ENCODE measurements at regions not wholly inside any gene's neighbourhood (a gene's known extent, or its start where the extent isn't known, plus 50 kb on each side); places are given as distances from the start of the nearest gene placed in this dataset.
A peak's percentile ranks its signal among the peaks of the same experiment; 100 is the strongest.

DNA sequence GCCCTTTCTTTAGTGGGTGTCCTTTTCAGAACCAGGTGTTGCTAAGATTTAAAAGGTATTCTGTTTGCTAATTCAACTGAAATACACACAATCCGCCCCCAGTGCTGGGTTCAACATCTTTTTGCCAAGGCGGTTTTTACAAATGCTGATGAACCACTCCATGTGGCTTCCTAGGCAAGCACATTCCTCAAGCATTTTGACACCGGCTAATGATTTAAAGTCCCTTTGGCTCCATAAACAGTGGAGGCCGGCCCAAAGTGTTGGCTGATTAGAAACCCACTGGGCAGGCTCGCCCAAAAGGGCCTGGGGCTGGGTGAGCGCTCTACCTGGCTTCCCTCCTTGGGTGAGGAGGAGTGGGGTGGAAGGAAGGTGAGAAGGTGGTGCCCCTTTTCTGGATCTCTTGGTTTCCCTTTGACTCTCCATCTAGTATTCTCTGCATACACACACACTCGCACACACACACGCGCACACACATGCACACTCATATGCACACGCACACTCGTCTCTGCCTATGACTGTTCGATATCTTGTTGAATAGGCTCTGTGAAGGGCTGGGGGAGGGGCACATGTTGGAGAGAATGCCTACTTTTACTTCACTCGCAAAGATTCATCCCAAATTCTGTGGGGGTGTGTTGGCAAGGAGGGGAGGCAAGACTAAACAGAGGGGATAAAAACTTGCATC lies 66.7 kb upstream of the ARMC2 start:
- peak overlapping the region; percentile 85 for H3K4me3 Mint-ChIP-seq
- peaks cover 5% of the 10 kb centered on the region for H3K4me1 Mint-ChIP-seq
- Histone ChIP-seq H3K27ac (no peak overlapping the region), H3F3A (ENCODE audit: low read depth) (no peaks in the 10 kb centered on the region), H3K4me1 (peaks cover 9% of the 10 kb centered on the region), H4K20me1 (ENCODE audit: low read depth) (no peaks in the 10 kb centered on the region), H3K9ac (no peak overlapping the region), H3K36me3 (no peaks in the 10 kb centered on the region), H3K9me3 (ENCODE audit: low read depth) (no peaks in the 10 kb centered on the region), H3K27me3 (peaks cover 45% of the 10 kb centered on the region), H3K79me2 (ENCODE audit: low read depth) (no peaks in the 10 kb centered on the region), H2AFZ (replicated peaks) (peak overlapping the region; percentile 99), H3K4me2 (peak overlapping the region; percentile 95), H3K4me3 (peak overlapping the region; percentile 58)
- H3K36me3 Mint-ChIP-seq = no peaks in the 10 kb centered on the region
- no peaks in the 10 kb centered on the region for H3K9me3 Mint-ChIP-seq
- peak; percentile 40 for DNase-seq (ENCODE audit: low spot score)
- H3K27ac Mint-ChIP-seq = no peak overlapping the region
- H3K27me3 Mint-ChIP-seq (ENCODE audit: insufficient read depth, low read depth) = peaks cover 3% of the 10 kb centered on the region
- TF ChIP-seq EZH2phosphoT487 (IDR thresholded peaks at IDR 0.05) (no peak), EZH2 (IDR thresholded peaks at IDR 0.05) (no peak), CTCF (IDR thresholded peaks at IDR 0.05) (no peak)

GRCh38 chr6:108782179-108783041 lies 65.8 kb upstream of the ARMC2 start:
- Histone ChIP-seq H2AFZ (replicated peaks) (peak overlapping the region; percentile 99), H3K9me3 (ENCODE audit: low read depth) (no peaks in the 10 kb centered on the region), H3K4me1 (peaks cover 9% of the 10 kb centered on the region), H3K4me2 (peak overlapping the region; percentile 95), H3K9ac (no peak overlapping the region), H3K27ac (no peak overlapping the region), H3K79me2 (ENCODE audit: low read depth) (no peaks in the 10 kb centered on the region), H3K4me3 (peak overlapping the region; percentile 58), H4K20me1 (ENCODE audit: low read depth) (no peaks in the 10 kb centered on the region), H3K36me3 (no peaks in the 10 kb centered on the region), H3K27me3 (peaks cover 45% of the 10 kb centered on the region), H3F3A (ENCODE audit: low read depth) (no peaks in the 10 kb centered on the region)
- peak; percentile 64 for TF ChIP-seq EZH2 (IDR thresholded peaks at IDR 0.05)
- TF ChIP-seq EZH2phosphoT487 (IDR thresholded peaks at IDR 0.05) = no peak
- peak; percentile 84 for TF ChIP-seq CTCF (IDR thresholded peaks at IDR 0.05)
- peaks cover 5% of the 10 kb centered on the region for H3K4me1 Mint-ChIP-seq
- no peak overlapping the region for H3K27ac Mint-ChIP-seq
- no peaks in the 10 kb centered on the region for H3K36me3 Mint-ChIP-seq
- peak; percentile 86 for DNase-seq (ENCODE audit: low spot score)
- H3K9me3 Mint-ChIP-seq = no peaks in the 10 kb centered on the region
- peak overlapping the region; percentile 85 for H3K4me3 Mint-ChIP-seq
- peaks cover 3% of the 10 kb centered on the region for H3K27me3 Mint-ChIP-seq (ENCODE audit: insufficient read depth, low read depth)

GRCh38 chr6:108785653-108786052 lies 62.6 kb upstream of the ARMC2 start:
- Mint-ChIP-seq H3K9me3 (peaks cover 13% of the 10 kb centered on the region), H3K4me1 (peaks cover 4% of the 10 kb centered on the region), H3K27ac (no peak overlapping the region), H3K36me3 (no peaks in the 10 kb centered on the region), H3K27me3 (ENCODE audit: insufficient read depth, low read depth) (peaks cover 6% of the 10 kb centered on the region), H3K4me3 (no peak overlapping the region)
- Histone ChIP-seq H3K27ac (no peak overlapping the region), H3K9ac (no peak overlapping the region), H3F3A (ENCODE audit: low read depth) (no peaks in the 10 kb centered on the region), H3K9me3 (ENCODE audit: low read depth) (no peaks in the 10 kb centered on the region), H3K79me2 (ENCODE audit: low read depth) (no peaks in the 10 kb centered on the region), H3K4me1 (peaks cover 9% of the 10 kb centered on the region), H3K36me3 (no peaks in the 10 kb centered on the region), H4K20me1 (ENCODE audit: low read depth) (no peaks in the 10 kb centered on the region), H3K27me3 (peaks cover 33% of the 10 kb centered on the region), H2AFZ (replicated peaks) (no peak overlapping the region), H3K4me2 (no peak overlapping the region), H3K4me3 (no peak overlapping the region)
- no peak for DNase-seq (ENCODE audit: low spot score)
- TF ChIP-seq CTCF (IDR thresholded peaks at IDR 0.05) (no peak), EZH2 (IDR thresholded peaks at IDR 0.05) (no peak), EZH2phosphoT487 (IDR thresholded peaks at IDR 0.05) (no peak)

All from neural progenitor cell (in vitro differentiated cells).